ENCODE measurements at regions not wholly inside any gene's neighbourhood (a gene's known extent, or its start where the extent isn't known, plus 50 kb on each side); places are given as distances from the start of the nearest gene placed in this dataset.

- Histone ChIP-seq H3K4me3 (no peak overlapping the region), H3K36me3 (no peaks in the 10 kb centered on the region), H3K27me3 (replicated peaks; ENCODE audit: insufficient read depth) (no peaks in the 10 kb centered on the region), H3K4me1 (replicated peaks) (peaks cover 5% of the 10 kb centered on the region), H3K27ac (no peak overlapping the region), H3K9me3 (no peaks in the 10 kb centered on the region)
- WGBS: 94% methylated on average over 7 of the region's 7 CpGs
- no peak for DNase-seq (ENCODE audit: low spot score)
- no peak for TF ChIP-seq POLR2A (IDR thresholded peaks at IDR 0.05)
- TF ChIP-seq CTCF (IDR thresholded peaks at IDR 0.05): no peak
- TF ChIP-seq POLR2AphosphoS5 (IDR thresholded peaks at IDR 0.05): no peak
- intact Hi-C loops (cut with DNase I): no loop called here
Measured at GRCh38 chr4:153068751-153069150, 132.6 kb downstream of the FHDC1 start.

- Histone ChIP-seq H3K4me3 (no peak overlapping the region), H3K27me3 (replicated peaks; ENCODE audit: insufficient read depth) (no peaks in the 10 kb centered on the region), H3K36me3 (no peaks in the 10 kb centered on the region), H3K4me1 (replicated peaks) (no peaks in the 10 kb centered on the region), H3K9me3 (no peaks in the 10 kb centered on the region), H3K27ac (no peak overlapping the region)
- TF ChIP-seq POLR2AphosphoS5 (IDR thresholded peaks at IDR 0.05) (no peak), CTCF (IDR thresholded peaks at IDR 0.05) (no peak), POLR2A (IDR thresholded peaks at IDR 0.05) (no peak)
- no peak for DNase-seq (ENCODE audit: low spot score)
- intact Hi-C loops (cut with DNase I): no loop called here
Measured at GRCh38 chr4:153071958-153072598, 132.2 kb upstream of the TRIM2 start.

- Histone ChIP-seq H3K27me3 (replicated peaks; ENCODE audit: insufficient read depth) (no peaks in the 10 kb centered on the region), H3K27ac (no peak overlapping the region), H3K36me3 (no peaks in the 10 kb centered on the region), H3K4me1 (replicated peaks) (no peaks in the 10 kb centered on the region), H3K9me3 (no peaks in the 10 kb centered on the region), H3K4me3 (no peak overlapping the region)
- intact Hi-C loops (cut with DNase I): no loop called here
- no peak for DNase-seq (ENCODE audit: low spot score)
- TF ChIP-seq POLR2A (IDR thresholded peaks at IDR 0.05): no peak
- no peak for TF ChIP-seq CTCF (IDR thresholded peaks at IDR 0.05)
- TF ChIP-seq POLR2AphosphoS5 (IDR thresholded peaks at IDR 0.05): no peak
Measured at GRCh38 chr4:153072661-153073060, 131.6 kb upstream of the TRIM2 start.

GRCh38 chr4:153074486-153074885, 129.8 kb upstream of the TRIM2 start:
- Histone ChIP-seq H3K27ac (no peak overlapping the region), H3K4me3 (no peak overlapping the region), H3K27me3 (replicated peaks; ENCODE audit: insufficient read depth) (no peaks in the 10 kb centered on the region), H3K9me3 (no peaks in the 10 kb centered on the region), H3K4me1 (replicated peaks) (no peaks in the 10 kb centered on the region), H3K36me3 (no peaks in the 10 kb centered on the region)
- 16% methylated on average over 1 of the region's 1 CpG for WGBS
- intact Hi-C loops (cut with DNase I): no loop called here
- no peak for TF ChIP-seq POLR2AphosphoS5 (IDR thresholded peaks at IDR 0.05)
- TF ChIP-seq CTCF (IDR thresholded peaks at IDR 0.05): no peak
- TF ChIP-seq POLR2A (IDR thresholded peaks at IDR 0.05): no peak
- DNase-seq (ENCODE audit: low spot score): no peak

- WGBS: 86% methylated on average over 2 of the region's 2 CpGs
Measured at GRCh38 chr4:153074936-153075630, 129.2 kb upstream of the TRIM2 start.

More at GRCh38 chr4:153074936-153075630, 129.2 kb upstream of the TRIM2 start:
- TF ChIP-seq CTCF (IDR thresholded peaks at IDR 0.05) (no peak), POLR2AphosphoS5 (IDR thresholded peaks at IDR 0.05) (no peak), POLR2A (IDR thresholded peaks at IDR 0.05) (no peak)
- no peaks in the 10 kb centered on the region for H3K36me3 ChIP-seq
- no peaks in the 10 kb centered on the region for H3K9me3 ChIP-seq
- H3K27ac ChIP-seq: no peak overlapping the region
- H3K4me1 ChIP-seq (replicated peaks): no peaks in the 10 kb centered on the region
- no peak overlapping the region for H3K4me3 ChIP-seq
- no peaks in the 10 kb centered on the region for H3K27me3 ChIP-seq (replicated peaks; ENCODE audit: insufficient read depth)
- DNase-seq (ENCODE audit: low spot score): no peak
- intact Hi-C loops (cut with DNase I): no loop called here
